ENCODE measurements at regions not wholly inside any gene's neighbourhood (a gene's known extent, or its start where the extent isn't known, plus 50 kb on each side); places are given as distances from the start of the nearest gene placed in this dataset.
"Not testable (repeated sequence)": the region's sequence is repeated elsewhere in the genome, so short reads cannot be mapped to it uniquely, and the experiment has no call there.

- not testable (repeated sequence) for TF ChIP-seq CTCF (conservative IDR thresholded peaks at IDR 0.05; ENCODE audit: low read length); EZH2phosphoT487 (IDR thresholded peaks at IDR 0.05; ENCODE audit: borderline replicate concordance, low read depth, low read length)
Measured at GRCh38 chr1:109839276-109839675, 71.4 kb upstream of the CSF1 start.

Measured in OCI-LY7 (cell line).